Lung microvascular endothelial cell (primary cell): ENCODE measurements at regions not wholly inside any gene's neighbourhood (a gene's known extent, or its start where the extent isn't known, plus 50 kb on each side); places are given as distances from the start of the nearest gene placed in this dataset.
A peak's percentile ranks its signal among the peaks of the same experiment; 100 is the strongest.

Experiments used
- DNase-seq, 2 donors: peaks; one replicate each; pipeline versions ENCODE4 v3.0.0 to v3.0.0-alpha.2; 2010; ENCODE audit warnings: low read depth in 2 of 2

GRCh38 chr21:18460979-18461378 lies 57.4 kb upstream of the TMPRSS15 start:
- no peak for DNase-seq

- DNase-seq = no peak
These were observed 58.2 kb upstream of the TMPRSS15 start for GRCh38 chr21:18461743-18462142.

GRCh38 chr21:18467715-18468114 lies 64.1 kb upstream of the TMPRSS15 start:
- DNase-seq = no peak

GRCh38 chr21:18468790-18469189 lies 65.2 kb upstream of the TMPRSS15 start:
- DNase-seq = no peak

- DNase-seq = no peak
These were observed 73.1 kb upstream of the TMPRSS15 start for GRCh38 chr21:18476639-18477038.

DNA sequence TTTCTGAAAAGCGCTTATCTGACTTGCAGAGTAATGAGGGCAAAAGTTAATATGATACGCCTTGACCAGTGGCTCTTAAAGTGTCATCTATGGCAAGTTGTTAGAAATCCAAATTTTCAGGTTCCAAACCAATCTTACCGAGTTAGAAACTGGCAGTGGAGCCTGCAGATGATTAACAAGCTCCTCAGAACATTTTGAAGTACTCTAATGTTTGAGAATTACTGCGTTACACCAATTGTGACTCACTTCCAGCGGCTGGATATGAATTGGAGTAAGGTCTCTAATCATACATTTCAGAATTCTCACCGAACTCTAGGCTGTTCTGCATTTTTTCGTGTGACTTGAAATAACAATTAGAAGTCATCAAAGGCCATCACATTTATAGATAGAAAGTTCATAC lies 73.5 kb upstream of the TMPRSS15 start:
- no peak for DNase-seq

GRCh38 chr21:18478513-18478912 lies 74.9 kb upstream of the TMPRSS15 start:
- no peak for DNase-seq

- no peak for DNase-seq
These were observed 84.7 kb upstream of the TMPRSS15 start for GRCh38 chr21:18488252-18488651.

DNA sequence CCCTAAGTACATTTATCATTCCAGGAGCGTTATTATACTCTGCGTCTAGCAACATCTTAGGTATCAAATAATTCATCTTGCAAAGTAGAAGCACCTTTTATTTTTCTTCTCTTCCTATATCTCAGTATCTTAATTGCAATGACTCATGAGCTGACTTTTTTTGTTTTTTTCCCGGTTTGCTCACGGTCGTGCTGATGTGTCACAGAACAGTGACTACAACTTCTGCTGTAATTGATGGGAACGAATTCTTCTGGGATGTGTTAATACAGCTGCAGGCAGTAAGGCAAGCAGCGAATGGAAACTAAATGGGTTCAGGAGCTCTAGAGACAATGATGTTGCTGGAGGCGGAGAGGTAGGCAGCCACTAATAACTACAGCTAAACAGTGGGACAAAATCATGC lies 89.8 kb upstream of the TMPRSS15 start:
- DNase-seq = no peak

- DNase-seq = no peak
These were observed 91.9 kb upstream of the TMPRSS15 start for GRCh38 chr21:18495523-18495922.

- no peak for DNase-seq
These were observed 94.8 kb upstream of the TMPRSS15 start for GRCh38 chr21:18498431-18498830.

- DNase-seq = peak; percentile 32 to 47
These were observed 96.3 kb upstream of the TMPRSS15 start for GRCh38 chr21:18499761-18500376.

DNA sequence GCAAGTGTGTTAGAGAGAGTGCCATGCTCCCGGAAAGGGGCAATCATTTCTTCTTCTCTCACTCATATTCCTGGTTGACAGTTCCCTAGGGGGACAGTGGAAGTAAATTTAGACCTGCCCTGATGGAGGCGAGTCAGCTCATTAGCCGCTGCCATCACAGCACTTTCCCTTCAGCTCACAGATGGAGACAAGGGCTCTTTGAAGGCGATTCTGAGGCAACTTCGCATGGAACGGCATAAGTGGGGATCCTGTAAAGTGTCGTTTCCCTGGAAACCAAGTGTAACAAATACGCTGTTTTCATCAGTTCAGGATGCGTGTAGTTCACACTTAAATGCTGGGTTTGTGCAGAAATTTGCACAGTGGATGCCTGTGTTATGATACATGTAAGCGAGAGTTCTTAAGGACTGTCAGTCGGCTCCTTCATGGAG lies 114.5 kb upstream of the TMPRSS15 start:
- DNase-seq = no peak

GRCh38 chr21:18521204-18521603 lies 117.6 kb upstream of the TMPRSS15 start:
- no peak for DNase-seq

GRCh38 chr21:18522181-18522972 lies 118.8 kb upstream of the TMPRSS15 start:
- no peak for DNase-seq

DNA sequence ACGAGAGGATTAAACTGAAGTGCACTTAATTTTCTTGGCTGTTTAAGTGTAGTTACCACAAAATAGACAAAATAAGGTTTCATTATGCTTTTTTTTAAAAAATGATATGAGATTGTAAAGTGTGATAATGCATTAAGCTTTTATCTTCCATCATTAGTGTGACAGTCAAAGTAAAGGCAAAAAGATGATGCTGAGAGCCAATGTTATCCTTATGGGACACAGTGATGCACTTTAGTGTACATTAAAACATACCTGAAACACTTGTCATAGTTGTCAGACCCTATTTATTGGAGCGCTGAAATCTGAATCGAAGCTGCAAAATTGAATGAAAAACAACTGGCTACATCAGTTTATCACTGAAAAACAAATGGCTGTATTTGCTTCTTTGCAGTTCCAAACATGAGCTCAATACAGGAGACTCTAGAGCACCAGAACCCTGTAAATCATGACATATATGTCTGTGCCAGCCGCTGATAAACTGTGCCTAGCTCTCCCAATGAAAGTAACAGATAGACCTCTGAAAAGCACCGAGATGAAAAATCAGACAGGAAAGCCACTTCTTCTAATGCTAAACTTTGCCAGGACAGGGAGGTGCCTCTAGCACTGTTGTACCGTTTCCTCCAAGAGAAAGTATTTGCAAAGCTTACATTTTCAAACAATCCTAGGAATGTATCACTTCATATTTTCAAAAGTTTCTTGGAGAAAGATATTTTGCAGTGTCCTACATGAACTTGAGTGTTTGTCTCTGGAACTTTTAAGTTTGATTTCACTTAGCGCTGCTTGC lies 120.7 kb upstream of the TMPRSS15 start:
- no peak for DNase-seq

DNA sequence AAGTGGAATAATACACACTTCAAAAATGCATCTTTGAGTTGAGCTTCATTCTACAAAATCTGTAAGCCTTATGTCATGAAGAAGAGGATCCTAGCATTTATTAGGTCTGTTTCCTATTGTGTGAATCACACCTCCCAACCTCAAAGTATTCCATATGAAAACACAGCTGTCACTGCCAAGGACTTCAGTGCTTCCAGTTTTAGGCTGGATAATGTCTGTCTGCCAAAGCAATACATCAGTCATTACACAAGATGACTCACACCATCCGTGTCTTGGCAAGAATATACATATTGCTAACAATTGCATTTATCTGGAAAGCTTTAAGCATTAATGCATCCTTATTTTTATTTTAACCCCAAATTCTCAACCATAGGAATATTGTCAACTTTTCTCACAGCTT lies 125.7 kb upstream of the TMPRSS15 start:
- peak; percentile 19 to 47 for DNase-seq

GRCh38 chr21:18542081-18542480 lies 138.5 kb upstream of the TMPRSS15 start:
- DNase-seq = no peak

DNA sequence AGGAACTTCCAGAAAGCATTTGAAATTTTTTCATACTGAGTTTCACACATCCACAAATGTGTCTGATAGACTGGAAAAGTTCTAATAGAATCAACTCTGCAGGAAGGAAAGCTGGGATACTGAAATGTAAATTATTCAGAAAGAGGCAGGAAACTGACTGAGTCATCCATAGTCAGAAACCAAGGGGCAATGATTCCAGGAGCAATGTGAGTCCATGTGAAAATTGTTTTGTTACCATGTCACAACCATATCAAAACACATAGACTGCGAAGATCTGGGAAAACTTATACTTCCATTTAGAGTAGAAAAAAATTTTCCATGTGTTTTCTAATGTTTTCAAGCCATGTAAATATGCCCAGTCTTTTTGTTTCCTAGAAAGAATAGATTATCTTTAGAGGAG lies 142.3 kb upstream of the TMPRSS15 start:
- DNase-seq = peak; percentile 0 to 44

DNA sequence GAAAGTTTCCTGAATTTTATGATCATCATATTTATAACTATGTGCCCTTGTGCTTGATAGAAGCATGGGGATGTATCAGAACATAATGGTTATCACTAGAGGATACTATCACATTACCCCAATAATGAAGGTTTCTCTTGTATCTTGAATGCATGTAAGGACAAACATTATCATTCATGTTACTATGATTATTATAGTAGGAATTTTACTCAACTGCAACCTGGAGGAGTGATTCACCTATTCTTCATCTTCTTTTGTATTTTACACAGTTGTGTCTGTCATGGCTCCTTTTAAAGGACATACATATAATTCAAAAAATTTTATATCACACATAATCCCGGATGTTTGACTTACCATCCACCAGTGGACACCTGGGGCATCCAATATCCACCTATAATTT lies 143.8 kb upstream of the TMPRSS15 start:
- DNase-seq = no peak

- no peak for DNase-seq
These were observed 144.7 kb upstream of the TMPRSS15 start for GRCh38 chr21:18548249-18548648.

- DNase-seq = no peak
These were observed 145.8 kb upstream of the TMPRSS15 start for GRCh38 chr21:18549214-18549905.
